ENCODE measurements at regions not wholly inside any gene's neighbourhood (a gene's known extent, or its start where the extent isn't known, plus 50 kb on each side); places are given as distances from the start of the nearest gene placed in this dataset.

- no peak overlapping the region for H3K4me3 ChIP-seq (ENCODE audit: low read depth, low read length, poor library complexity, severe bottlenecking)
- H3K27me3 ChIP-seq (replicated peaks; ENCODE audit: insufficient read depth, low read depth, low read length, poor library complexity) = peaks cover 74% of the 10 kb centered on the region
- H3K36me3 ChIP-seq (ENCODE audit: insufficient read depth, low read length, poor library complexity, severe bottlenecking) = no peaks in the 10 kb centered on the region
- no peak overlapping the region for H3K27ac ChIP-seq (ENCODE audit: low read depth, low read length, poor library complexity, severe bottlenecking)
- H3K9me3 ChIP-seq (ENCODE audit: low read depth, low read length, poor library complexity, severe bottlenecking) = no peaks in the 10 kb centered on the region
- TF ChIP-seq CTCF (conservative IDR thresholded peaks at IDR 0.05; ENCODE audit: low read depth, low read length) (no peak), EZH2 (IDR thresholded peaks at IDR 0.05; ENCODE audit: borderline replicate concordance, low read depth, low read length, poor library complexity, severe bottlenecking) (no peak)
- DNase-seq (ENCODE audit: low spot score) = no peak
- BruUV-seq (replicated peaks) = no TSS peak
- CTCF ChIA-PET = no interaction called here
- intact Hi-C loops (cut with micrococcal nuclease; ENCODE audit: unreplicated experiment) = no loop called here
- H3K4me1 ChIP-seq (ENCODE audit: insufficient read depth, low read length, poor library complexity, severe bottlenecking) = no peaks in the 10 kb centered on the region
- POLR2A ChIA-PET (ENCODE audit: low non-redundant PET) = no interaction called here
Observed at GRCh38 chr1:60598041-60598910, 484.1 kb upstream of the NFIA start.

- no peak for DNase-seq (ENCODE audit: low spot score)
- TF ChIP-seq CTCF (conservative IDR thresholded peaks at IDR 0.05; ENCODE audit: low read depth, low read length) (no peak), EZH2 (IDR thresholded peaks at IDR 0.05; ENCODE audit: borderline replicate concordance, low read depth, low read length, poor library complexity, severe bottlenecking) (no peak)
- Histone ChIP-seq H3K4me1 (ENCODE audit: insufficient read depth, low read length, poor library complexity, severe bottlenecking) (no peaks in the 10 kb centered on the region), H3K4me3 (ENCODE audit: low read depth, low read length, poor library complexity, severe bottlenecking) (no peak overlapping the region), H3K9me3 (ENCODE audit: low read depth, low read length, poor library complexity, severe bottlenecking) (no peaks in the 10 kb centered on the region), H3K36me3 (ENCODE audit: insufficient read depth, low read length, poor library complexity, severe bottlenecking) (no peaks in the 10 kb centered on the region), H3K27me3 (replicated peaks; ENCODE audit: insufficient read depth, low read depth, low read length, poor library complexity) (peaks cover 64% of the 10 kb centered on the region), H3K27ac (ENCODE audit: low read depth, low read length, poor library complexity, severe bottlenecking) (no peak overlapping the region)
- intact Hi-C loops (cut with micrococcal nuclease; ENCODE audit: unreplicated experiment) = no loop called here
- BruUV-seq (replicated peaks) = no TSS peak
- ChIA-PET CTCF (no interaction called here), POLR2A (ENCODE audit: low non-redundant PET) (no interaction called here)
Observed at GRCh38 chr1:60596791-60597750, 485.3 kb upstream of the NFIA start.

- no peaks in the 10 kb centered on the region for H3K36me3 ChIP-seq (ENCODE audit: insufficient read depth, low read length, poor library complexity, severe bottlenecking)
- intact Hi-C loops (cut with micrococcal nuclease; ENCODE audit: unreplicated experiment) = no loop called here
- peaks cover 18% of the 10 kb centered on the region for H3K27me3 ChIP-seq (replicated peaks; ENCODE audit: insufficient read depth, low read depth, low read length, poor library complexity)
- TF ChIP-seq EZH2 (IDR thresholded peaks at IDR 0.05; ENCODE audit: borderline replicate concordance, low read depth, low read length, poor library complexity, severe bottlenecking) (no peak), CTCF (conservative IDR thresholded peaks at IDR 0.05; ENCODE audit: low read depth, low read length) (no peak)
- BruUV-seq (replicated peaks) = no TSS peak
- H3K4me3 ChIP-seq (ENCODE audit: low read depth, low read length, poor library complexity, severe bottlenecking) = no peak overlapping the region
- H3K27ac ChIP-seq (ENCODE audit: low read depth, low read length, poor library complexity, severe bottlenecking) = no peak overlapping the region
- DNase-seq (ENCODE audit: low spot score) = no peak
- H3K9me3 ChIP-seq (ENCODE audit: low read depth, low read length, poor library complexity, severe bottlenecking) = no peaks in the 10 kb centered on the region
- CTCF ChIA-PET = no interaction called here
- POLR2A ChIA-PET (ENCODE audit: low non-redundant PET) = no interaction called here
- H3K4me1 ChIP-seq (ENCODE audit: insufficient read depth, low read length, poor library complexity, severe bottlenecking) = no peaks in the 10 kb centered on the region
Observed at GRCh38 chr1:60591583-60591982, 490.8 kb upstream of the NFIA start.

All from A673 (cell line).